ENCODE measurements at regions not wholly inside any gene's neighbourhood (a gene's known extent, or its start where the extent isn't known, plus 50 kb on each side); places are given as distances from the start of the nearest gene placed in this dataset.

DNA sequence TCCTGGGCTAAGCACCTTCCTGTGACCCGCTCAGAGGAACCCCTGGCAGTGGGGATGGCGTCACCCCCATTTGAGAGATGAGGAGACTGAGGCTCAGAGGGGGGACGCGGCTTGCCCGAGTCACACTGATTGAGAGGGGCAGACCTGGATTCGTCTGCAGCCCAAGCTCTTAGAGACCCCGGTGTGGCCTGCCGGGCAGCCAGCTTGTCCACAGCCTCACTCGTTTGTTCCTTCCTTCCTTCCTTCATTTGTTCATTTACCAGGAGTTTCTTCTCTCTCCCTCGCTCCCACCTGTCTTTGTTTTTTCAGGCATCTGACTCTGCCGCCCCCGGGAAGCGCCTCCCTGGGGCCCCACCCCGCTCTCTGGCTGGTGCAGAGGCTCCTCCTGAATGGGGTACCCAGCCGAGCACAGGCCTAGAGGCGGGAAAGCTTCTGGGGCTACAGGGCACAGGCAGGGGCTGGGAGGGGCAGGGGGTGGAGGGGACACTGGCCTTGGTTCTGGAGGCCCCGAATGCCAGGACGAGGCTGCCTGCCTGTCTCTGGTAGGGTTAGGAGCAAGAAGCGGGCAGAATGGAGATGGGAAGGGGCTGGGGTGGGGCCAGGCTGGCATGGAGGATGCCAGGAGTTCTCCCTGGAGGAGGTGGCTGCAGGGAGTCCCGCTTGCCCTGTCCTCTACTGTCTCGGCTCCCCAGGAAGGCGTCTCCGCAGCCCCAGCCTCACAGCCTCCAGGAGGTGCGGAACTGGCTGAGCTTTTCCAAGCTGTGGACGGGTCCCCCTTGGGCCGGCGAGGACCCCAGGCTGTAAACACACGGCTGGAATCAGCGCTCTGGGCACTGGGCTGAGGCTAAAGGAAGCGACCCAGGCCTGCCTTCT, 91.6 kb downstream of the UNCX start:
- no peaks in the 10 kb centered on the region for H3K27me3 ChIP-seq
- no peaks in the 10 kb centered on the region for H3K9me3 ChIP-seq (ENCODE audit: low read depth)
- H3K4me3 ChIP-seq: no peak overlapping the region
- no peaks in the 10 kb centered on the region for H3K4me1 ChIP-seq (ENCODE audit: low read depth)
- DNase-seq (ENCODE audit: low read depth in 1 of 2, low spot score in 1 of 2): no peak
- H3K27ac ChIP-seq: no peak overlapping the region
- TF ChIP-seq, protein P1, sequence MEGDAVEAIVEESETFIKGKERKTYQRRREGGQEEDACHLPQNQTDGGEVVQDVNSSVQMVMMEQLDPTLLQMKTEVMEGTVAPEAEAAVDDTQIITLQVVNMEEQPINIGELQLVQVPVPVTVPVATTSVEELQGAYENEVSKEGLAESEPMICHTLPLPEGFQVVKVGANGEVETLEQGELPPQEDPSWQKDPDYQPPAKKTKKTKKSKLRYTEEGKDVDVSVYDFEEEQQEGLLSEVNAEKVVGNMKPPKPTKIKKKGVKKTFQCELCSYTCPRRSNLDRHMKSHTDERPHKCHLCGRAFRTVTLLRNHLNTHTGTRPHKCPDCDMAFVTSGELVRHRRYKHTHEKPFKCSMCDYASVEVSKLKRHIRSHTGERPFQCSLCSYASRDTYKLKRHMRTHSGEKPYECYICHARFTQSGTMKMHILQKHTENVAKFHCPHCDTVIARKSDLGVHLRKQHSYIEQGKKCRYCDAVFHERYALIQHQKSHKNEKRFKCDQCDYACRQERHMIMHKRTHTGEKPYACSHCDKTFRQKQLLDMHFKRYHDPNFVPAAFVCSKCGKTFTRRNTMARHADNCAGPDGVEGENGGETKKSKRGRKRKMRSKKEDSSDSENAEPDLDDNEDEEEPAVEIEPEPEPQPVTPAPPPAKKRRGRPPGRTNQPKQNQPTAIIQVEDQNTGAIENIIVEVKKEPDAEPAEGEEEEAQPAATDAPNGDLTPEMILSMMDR (IDR thresholded peaks at IDR 0.05; ENCODE audit: low read depth, low read length): no peak
- H3K36me3 ChIP-seq: no peaks in the 10 kb centered on the region

DNA sequence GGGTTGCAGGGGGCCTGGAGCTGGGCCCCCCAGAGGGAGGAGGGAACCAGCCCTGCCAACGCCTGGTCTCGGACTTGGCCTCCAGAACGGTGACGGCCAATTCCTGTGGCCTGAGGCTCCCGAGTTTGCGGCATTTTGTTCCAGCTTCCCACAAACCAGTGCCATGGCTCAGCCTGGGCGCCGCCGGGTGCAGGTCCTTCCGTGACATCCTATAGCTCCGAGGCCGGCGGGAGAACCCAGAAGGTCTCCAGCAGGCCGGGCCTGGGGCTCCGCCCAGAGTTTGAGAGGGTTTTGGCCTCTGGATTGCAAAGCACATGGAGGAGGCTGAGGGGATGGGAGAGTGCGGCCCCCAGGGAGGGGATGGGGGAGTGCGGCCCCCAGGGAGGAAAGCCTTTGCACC, 92.6 kb downstream of the UNCX start:
- Histone ChIP-seq H3K36me3 (no peaks in the 10 kb centered on the region), H3K27ac (no peak overlapping the region), H3K4me1 (ENCODE audit: low read depth) (no peaks in the 10 kb centered on the region), H3K9me3 (ENCODE audit: low read depth) (no peaks in the 10 kb centered on the region), H3K4me3 (no peak overlapping the region), H3K27me3 (no peaks in the 10 kb centered on the region)
- no peak for DNase-seq (ENCODE audit: low read depth in 1 of 2, low spot score in 1 of 2)
- TF ChIP-seq, protein P1 (IDR thresholded peaks at IDR 0.05; ENCODE audit: low read depth, low read length): no peak

DNA sequence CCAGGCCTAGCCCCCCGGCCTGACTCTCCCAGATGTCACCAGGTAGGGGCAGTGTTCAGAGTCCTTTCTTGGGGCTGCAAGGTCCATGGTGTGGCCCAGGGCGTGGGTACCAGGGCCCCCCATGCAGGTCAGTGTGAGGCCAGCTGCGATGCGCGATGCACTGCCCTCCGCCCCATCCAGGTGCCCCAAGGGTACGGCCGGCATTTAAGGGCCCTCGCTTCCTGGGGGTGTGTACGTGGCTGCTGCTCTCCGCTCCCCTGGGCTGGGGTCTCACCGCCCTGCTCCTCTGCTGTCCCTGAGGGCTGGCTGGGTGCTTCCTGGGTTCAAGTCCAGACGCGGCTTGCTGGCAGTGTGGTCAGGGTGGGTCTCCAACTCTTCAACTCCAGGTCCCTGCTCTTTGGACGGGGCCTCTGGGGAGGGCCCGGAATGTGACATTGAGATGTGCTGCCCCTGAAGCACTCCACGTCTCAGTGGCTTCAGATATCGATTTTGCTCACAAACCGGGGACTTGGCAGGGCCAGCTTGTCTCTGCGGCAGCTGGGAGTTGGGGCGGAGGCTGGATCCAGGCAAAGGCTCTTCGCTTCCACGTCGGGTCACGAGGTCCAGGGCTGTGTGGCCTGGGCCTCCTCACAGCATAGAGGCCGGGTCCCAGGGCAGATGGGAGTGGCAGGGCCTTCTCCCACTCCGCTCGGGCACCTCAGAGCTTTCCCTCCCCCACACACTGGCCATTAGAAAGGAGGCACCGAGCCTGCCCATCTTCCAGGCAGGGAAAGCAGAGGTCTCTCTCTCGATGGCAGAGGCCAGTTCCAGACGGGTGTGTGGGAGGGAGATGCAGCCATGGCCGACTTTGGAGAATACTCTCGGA, 93.2 kb downstream of the UNCX start:
- no peaks in the 10 kb centered on the region for H3K9me3 ChIP-seq (ENCODE audit: low read depth)
- H3K27me3 ChIP-seq: no peaks in the 10 kb centered on the region
- H3K36me3 ChIP-seq: no peaks in the 10 kb centered on the region
- H3K4me1 ChIP-seq (ENCODE audit: low read depth): no peaks in the 10 kb centered on the region
- H3K27ac ChIP-seq: no peak overlapping the region
- TF ChIP-seq, protein P1 (IDR thresholded peaks at IDR 0.05; ENCODE audit: low read depth, low read length): no peak
- H3K4me3 ChIP-seq: no peak overlapping the region
- DNase-seq (ENCODE audit: low read depth in 1 of 2, low spot score in 1 of 2): no peak

DNA sequence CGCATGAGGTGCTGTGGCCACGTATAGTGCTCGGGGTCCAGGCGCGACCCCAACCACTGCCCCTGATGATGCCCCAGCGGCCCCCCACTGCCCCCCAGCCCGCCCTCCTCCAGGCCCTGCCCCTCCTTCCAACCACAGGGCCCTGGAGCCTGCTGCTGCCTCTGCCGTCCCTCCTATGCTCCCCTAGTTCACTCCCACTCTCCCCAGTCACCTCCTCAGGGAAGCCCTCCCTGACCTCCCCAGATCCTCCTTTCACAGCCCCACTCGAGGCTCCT, 93.8 kb downstream of the UNCX start:
- Histone ChIP-seq H3K27ac (no peak overlapping the region), H3K36me3 (no peaks in the 10 kb centered on the region), H3K9me3 (ENCODE audit: low read depth) (no peaks in the 10 kb centered on the region), H3K27me3 (no peaks in the 10 kb centered on the region), H3K4me1 (ENCODE audit: low read depth) (no peaks in the 10 kb centered on the region), H3K4me3 (no peak overlapping the region)
- TF ChIP-seq, protein P1 (IDR thresholded peaks at IDR 0.05; ENCODE audit: low read depth, low read length): no peak
- no peak for DNase-seq (ENCODE audit: low read depth in 1 of 2, low spot score in 1 of 2)

DNA sequence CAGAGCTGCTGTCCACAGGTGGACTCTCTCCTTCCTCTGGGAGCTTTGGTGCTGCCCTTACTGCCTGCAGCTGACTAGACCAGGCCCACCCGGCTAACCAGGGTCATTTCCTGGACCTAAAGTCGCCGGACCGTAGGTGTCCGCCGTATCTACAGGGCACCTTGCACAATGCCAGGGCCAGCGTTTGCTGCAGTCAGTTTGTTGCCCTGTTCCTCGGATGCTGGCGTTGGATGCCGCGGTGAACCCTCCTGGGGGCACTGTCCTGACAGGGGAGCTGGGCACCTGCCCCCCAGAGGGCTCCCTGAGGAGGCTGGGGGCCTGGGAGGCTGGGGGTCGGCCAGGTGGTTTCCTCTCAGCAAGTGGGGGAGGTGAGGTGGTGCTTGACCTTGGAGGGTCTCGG, 96.6 kb downstream of the UNCX start:
- no peaks in the 10 kb centered on the region for H3K4me1 ChIP-seq (ENCODE audit: low read depth)
- TF ChIP-seq, protein P1 (IDR thresholded peaks at IDR 0.05; ENCODE audit: low read depth, low read length): no peak
- no peaks in the 10 kb centered on the region for H3K9me3 ChIP-seq (ENCODE audit: low read depth)
- H3K27me3 ChIP-seq: no peaks in the 10 kb centered on the region
- no peak for DNase-seq (ENCODE audit: low read depth in 1 of 2, low spot score in 1 of 2)
- no peak overlapping the region for H3K4me3 ChIP-seq
- no peaks in the 10 kb centered on the region for H3K36me3 ChIP-seq
- H3K27ac ChIP-seq: no peak overlapping the region

Measured in cardiac muscle cell (in vitro differentiated cells and primary cell).